Caco-2 (cell line): ENCODE measurements at regions not wholly inside any gene's neighbourhood (a gene's known extent, or its start where the extent isn't known, plus 50 kb on each side); places are given as distances from the start of the nearest gene placed in this dataset.

ENCODE experiments used
- BruUV-seq: library from RNA; stranded (reverse); fragments of 400-500 nt; replicated peaks from 2 replicates; lab custom pipeline; 2021; lab: Mats Ljungman, UMichigan
- CTCF ChIA-PET: fragments of 300-600 bp; sonication (Branson Sonifier 250); formaldehyde crosslinking; loops from one replicate; lab custom pipeline; 2022; ENCODE audit warnings: antibody characterized with exemption; lab: Charles Lee
- POLR2A ChIA-PET: fragments of 300-600 bp; sonication (Branson Sonifier 250); formaldehyde crosslinking; loops from one replicate; lab custom pipeline; 2022; ENCODE audit warnings: antibody characterized with exemption; lab: Charles Lee
- DNase-seq, 2 experiments: peaks; one replicate each; pipeline versions ENCODE4 v3.0.0 to v3.0.0-alpha.2; 2020 to 2022
- H3K27me3 ChIP-seq: replicated peaks from 2 replicates; pipeline ENCODE4 v1.6.0; 2011; ENCODE audit warnings: low read length; ENCODE audit not compliant: control insufficient read depth, insufficient read depth
- H3K36me3 ChIP-seq: 2 replicates; pipeline ENCODE4 v1.5.1; 2011; ENCODE audit warnings: low read length; ENCODE audit not compliant: control insufficient read depth, insufficient read depth
- H3K4me1 ChIP-seq: fragments of 250-450 bp; sonication (Bioruptor Pico); 2 replicates; pipeline ENCODE4 v1.5.1; 2020; ENCODE audit warnings: mild to moderate bottlenecking
- H3K4me3 ChIP-seq: 2 replicates; pipeline ENCODE4 v1.5.1; 2011; ENCODE audit warnings: low read depth, mild to moderate bottlenecking, control low read depth, low read length
- H3K9me3 ChIP-seq: fragments of 250-450 bp; sonication (Bioruptor Pico); 2 replicates; pipeline ENCODE4 v1.5.1; 2020; ENCODE audit warnings: mild to moderate bottlenecking, moderate library complexity
- H3K27ac Mint-ChIP-seq: one replicate; pipeline ENCODE4 v1.8.0; 2022; ENCODE audit warnings: mixed read lengths; ENCODE audit not compliant: unreplicated experiment
- H3K27me3 Mint-ChIP-seq: one replicate; pipeline ENCODE4 v1.8.0; 2022; ENCODE audit warnings: mixed read lengths; ENCODE audit not compliant: insufficient read depth, unreplicated experiment
- H3K36me3 Mint-ChIP-seq: one replicate; pipeline ENCODE4 v1.8.0; 2022; ENCODE audit warnings: mild to moderate bottlenecking, mixed read lengths; ENCODE audit not compliant: insufficient read depth, unreplicated experiment
- H3K4me1 Mint-ChIP-seq: one replicate; pipeline ENCODE4 v1.8.0; 2022; ENCODE audit warnings: low read depth, mixed read lengths; ENCODE audit not compliant: unreplicated experiment
- H3K4me3 Mint-ChIP-seq: one replicate; pipeline ENCODE4 v1.8.0; 2022; ENCODE audit warnings: mild to moderate bottlenecking, moderate library complexity, mixed read lengths; ENCODE audit not compliant: unreplicated experiment
- H3K9me3 Mint-ChIP-seq: one replicate; pipeline ENCODE4 v1.8.0; 2022; ENCODE audit warnings: mixed read lengths; ENCODE audit not compliant: unreplicated experiment
- intact Hi-C: fragments of 100-400 bp; cut with micrococcal nuclease; formaldehyde crosslinking; loops from one replicate; pipeline ENCODE4 v1.10.0; 2022; ENCODE audit not compliant: unreplicated experiment
- TF ChIP-seq, protein P1 (sequence below), 2 experiments: fragments of 200-600 bp in 1 of 2; IDR thresholded peaks; 1 replicate in 1 of 2; 2 replicates in 1 of 2; pipeline versions ENCODE4 v1.5.1 to v1.8.0; 2011 to 2022; ENCODE audit warnings: antibody characterized with exemption in 1 of 2, control low read depth in 1 of 2, inconsistent platforms in 1 of 2, low read depth in 1 of 2, low read length in 1 of 2, mild to moderate bottlenecking in 1 of 2, moderate library complexity in 1 of 2; ENCODE audit not compliant: insufficient read depth in 1 of 2, severe bottlenecking in 1 of 2, unreplicated experiment in 1 of 2

DNA sequence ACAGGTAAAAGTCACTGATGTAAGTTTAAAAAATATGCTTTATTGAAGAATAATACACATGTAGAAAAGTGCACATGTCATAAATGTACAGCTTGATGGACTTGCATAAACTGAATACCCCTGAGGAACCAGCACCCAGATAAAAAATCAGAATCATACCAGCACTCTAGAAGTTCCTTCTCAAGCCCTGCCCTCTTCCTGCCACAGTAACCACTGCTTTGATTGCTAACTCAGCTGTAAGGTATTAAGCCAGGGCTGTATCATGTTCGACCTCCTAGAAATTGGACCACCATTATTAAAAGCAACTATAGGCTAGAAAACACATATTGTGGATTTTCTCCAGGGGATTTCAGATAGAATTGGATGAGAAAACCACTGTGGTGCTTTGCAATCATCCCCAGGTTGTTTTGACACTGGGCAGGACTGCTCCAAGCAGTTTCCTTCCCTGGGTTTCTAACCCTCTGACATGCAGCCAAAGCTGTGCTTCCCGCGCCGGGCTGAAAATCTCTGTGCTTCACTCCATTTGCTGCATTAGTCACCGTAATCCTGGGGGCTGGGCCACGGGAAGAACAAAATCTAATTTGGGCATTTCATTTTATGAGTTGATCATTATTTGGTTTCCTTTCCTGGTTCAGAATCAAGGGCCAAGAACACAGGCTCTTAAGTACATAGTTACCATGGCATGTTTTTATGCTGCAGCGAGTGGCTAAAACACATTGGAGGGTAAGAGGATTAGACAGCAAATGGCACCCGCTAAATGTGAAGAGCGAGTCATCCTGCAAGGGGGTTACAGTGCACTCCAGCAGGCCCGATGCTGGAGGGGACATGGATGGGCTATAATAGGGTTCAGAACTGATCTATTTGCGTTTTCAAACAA lies 139.4 kb upstream of the IL12B start:
- Mint-ChIP-seq H3K4me3 (no peak overlapping the region), H3K27ac (no peak overlapping the region), H3K9me3 (peaks cover 10% of the 10 kb centered on the region), H3K4me1 (peaks cover 17% of the 10 kb centered on the region), H3K27me3 (no peaks in the 10 kb centered on the region), H3K36me3 (no peaks in the 10 kb centered on the region)
- Histone ChIP-seq H3K27me3 (no peaks in the 10 kb centered on the region), H3K4me3 (no peak overlapping the region), H3K4me1 (peaks cover 1% of the 10 kb centered on the region), H3K9me3 (peaks cover 5% of the 10 kb centered on the region; the same call in 1 of the 2 replicates), H3K36me3 (no peaks in the 10 kb centered on the region)
- intact Hi-C loops: no loop called here
- no TSS peak for BruUV-seq
- TF ChIP-seq, protein P1, sequence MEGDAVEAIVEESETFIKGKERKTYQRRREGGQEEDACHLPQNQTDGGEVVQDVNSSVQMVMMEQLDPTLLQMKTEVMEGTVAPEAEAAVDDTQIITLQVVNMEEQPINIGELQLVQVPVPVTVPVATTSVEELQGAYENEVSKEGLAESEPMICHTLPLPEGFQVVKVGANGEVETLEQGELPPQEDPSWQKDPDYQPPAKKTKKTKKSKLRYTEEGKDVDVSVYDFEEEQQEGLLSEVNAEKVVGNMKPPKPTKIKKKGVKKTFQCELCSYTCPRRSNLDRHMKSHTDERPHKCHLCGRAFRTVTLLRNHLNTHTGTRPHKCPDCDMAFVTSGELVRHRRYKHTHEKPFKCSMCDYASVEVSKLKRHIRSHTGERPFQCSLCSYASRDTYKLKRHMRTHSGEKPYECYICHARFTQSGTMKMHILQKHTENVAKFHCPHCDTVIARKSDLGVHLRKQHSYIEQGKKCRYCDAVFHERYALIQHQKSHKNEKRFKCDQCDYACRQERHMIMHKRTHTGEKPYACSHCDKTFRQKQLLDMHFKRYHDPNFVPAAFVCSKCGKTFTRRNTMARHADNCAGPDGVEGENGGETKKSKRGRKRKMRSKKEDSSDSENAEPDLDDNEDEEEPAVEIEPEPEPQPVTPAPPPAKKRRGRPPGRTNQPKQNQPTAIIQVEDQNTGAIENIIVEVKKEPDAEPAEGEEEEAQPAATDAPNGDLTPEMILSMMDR (IDR thresholded peaks at IDR 0.05; ENCODE audit: insufficient read depth in 1 of 2, low read depth in 1 of 2, low read length in 1 of 2, severe bottlenecking in 1 of 2, unreplicated experiment in 1 of 2): no peak
- POLR2A ChIA-PET: no interaction called here
- CTCF ChIA-PET: no interaction called here
- no peak for DNase-seq

DNA sequence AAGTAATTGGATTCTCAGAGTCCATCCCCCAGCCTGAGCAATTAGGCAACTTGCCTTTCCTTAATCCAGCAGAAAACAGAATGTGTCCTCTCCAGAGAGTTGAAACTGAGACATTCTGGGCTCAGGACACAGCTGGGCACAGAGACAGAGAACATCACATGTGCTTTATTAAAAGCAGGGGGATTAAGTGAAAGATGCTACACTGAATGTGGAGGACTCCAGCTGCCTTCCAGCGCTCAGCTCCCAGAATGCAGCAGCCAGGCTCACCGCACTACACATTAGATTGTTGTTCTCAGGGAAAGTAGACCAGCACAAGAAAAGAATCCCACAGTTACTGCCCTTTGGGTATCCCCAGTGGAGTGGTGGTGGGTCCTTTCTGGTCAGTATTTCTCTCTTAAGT lies 141.6 kb upstream of the IL12B start:
- POLR2A ChIA-PET: no interaction called here

DNA sequence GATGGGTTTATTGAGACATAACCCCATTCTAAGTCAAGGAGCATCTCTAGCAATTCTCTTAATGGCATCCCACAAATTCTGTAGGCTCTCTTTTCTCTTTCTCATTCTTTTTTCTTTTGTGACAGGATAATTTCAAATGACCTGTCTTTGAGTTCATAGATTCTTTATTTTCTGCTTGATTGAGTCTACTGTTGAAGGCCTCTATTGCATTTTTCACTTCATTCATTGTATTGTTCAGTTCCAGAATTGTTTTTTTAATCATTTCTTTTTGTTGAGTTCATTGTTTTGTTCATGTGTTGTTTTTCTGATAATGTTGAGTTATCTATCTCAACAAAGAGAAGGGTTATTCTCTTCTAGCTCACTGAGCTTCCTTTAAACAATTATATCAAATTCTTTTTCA lies 144.7 kb upstream of the IL12B start:
- no peak for DNase-seq
- H3K9me3 ChIP-seq: peaks cover 5% of the 10 kb centered on the region; the same call in 1 of the 2 replicates
- no peaks in the 10 kb centered on the region for H3K36me3 ChIP-seq
- H3K4me1 ChIP-seq: no peaks in the 10 kb centered on the region
- TF ChIP-seq, protein P1 (IDR thresholded peaks at IDR 0.05; ENCODE audit: insufficient read depth in 1 of 2, low read depth in 1 of 2, low read length in 1 of 2, severe bottlenecking in 1 of 2, unreplicated experiment in 1 of 2): no peak
- no peaks in the 10 kb centered on the region for H3K27me3 ChIP-seq
- Mint-ChIP-seq H3K27me3 (peaks cover 2% of the 10 kb centered on the region), H3K36me3 (no peaks in the 10 kb centered on the region), H3K27ac (no peak overlapping the region), H3K4me3 (no peak overlapping the region), H3K9me3 (peaks cover 39% of the 10 kb centered on the region), H3K4me1 (no peaks in the 10 kb centered on the region)
- ChIA-PET CTCF (no interaction called here), POLR2A (no interaction called here)
- no peak overlapping the region for H3K4me3 ChIP-seq
- no TSS peak for BruUV-seq
- intact Hi-C loops: no loop called here

More for the DNA sequence above, 141.6 kb upstream of the IL12B start:
- no TSS peak for BruUV-seq
- CTCF ChIA-PET: no interaction called here
- H3K36me3 ChIP-seq: no peaks in the 10 kb centered on the region
- peaks cover 5% of the 10 kb centered on the region; the same call in 1 of the 2 replicates for H3K9me3 ChIP-seq
- peaks cover 29% of the 10 kb centered on the region for H3K9me3 Mint-ChIP-seq
- DNase-seq: no peak
- no peak overlapping the region for H3K27ac Mint-ChIP-seq
- no peak overlapping the region for H3K4me3 Mint-ChIP-seq
- H3K27me3 ChIP-seq: no peaks in the 10 kb centered on the region
- intact Hi-C loops: no loop called here
- TF ChIP-seq, protein P1 (IDR thresholded peaks at IDR 0.05; ENCODE audit: insufficient read depth in 1 of 2, low read depth in 1 of 2, low read length in 1 of 2, severe bottlenecking in 1 of 2, unreplicated experiment in 1 of 2): no peak
- H3K4me1 Mint-ChIP-seq: peaks cover 16% of the 10 kb centered on the region
- no peaks in the 10 kb centered on the region for H3K36me3 Mint-ChIP-seq
- no peaks in the 10 kb centered on the region for H3K4me1 ChIP-seq
- no peak overlapping the region for H3K4me3 ChIP-seq
- peaks cover 2% of the 10 kb centered on the region for H3K27me3 Mint-ChIP-seq
